NCI-H460 (cell line): ENCODE measurements at regions not wholly inside any gene's neighbourhood (a gene's known extent, or its start where the extent isn't known, plus 50 kb on each side); places are given as distances from the start of the nearest gene placed in this dataset.
A peak's percentile ranks its signal among the peaks of the same experiment; 100 is the strongest.

Source experiments
- DNase-seq: peaks from one replicate; pipeline ENCODE4 v3.0.0-alpha.2; 2016; ENCODE audit warnings: low read depth; ENCODE audit errors: extremely low read depth

- DNase-seq, result no peak
These were observed 1089.7 kb downstream of the EFNB2 start for GRCh38 chr13:105445796-105446195.

DNA sequence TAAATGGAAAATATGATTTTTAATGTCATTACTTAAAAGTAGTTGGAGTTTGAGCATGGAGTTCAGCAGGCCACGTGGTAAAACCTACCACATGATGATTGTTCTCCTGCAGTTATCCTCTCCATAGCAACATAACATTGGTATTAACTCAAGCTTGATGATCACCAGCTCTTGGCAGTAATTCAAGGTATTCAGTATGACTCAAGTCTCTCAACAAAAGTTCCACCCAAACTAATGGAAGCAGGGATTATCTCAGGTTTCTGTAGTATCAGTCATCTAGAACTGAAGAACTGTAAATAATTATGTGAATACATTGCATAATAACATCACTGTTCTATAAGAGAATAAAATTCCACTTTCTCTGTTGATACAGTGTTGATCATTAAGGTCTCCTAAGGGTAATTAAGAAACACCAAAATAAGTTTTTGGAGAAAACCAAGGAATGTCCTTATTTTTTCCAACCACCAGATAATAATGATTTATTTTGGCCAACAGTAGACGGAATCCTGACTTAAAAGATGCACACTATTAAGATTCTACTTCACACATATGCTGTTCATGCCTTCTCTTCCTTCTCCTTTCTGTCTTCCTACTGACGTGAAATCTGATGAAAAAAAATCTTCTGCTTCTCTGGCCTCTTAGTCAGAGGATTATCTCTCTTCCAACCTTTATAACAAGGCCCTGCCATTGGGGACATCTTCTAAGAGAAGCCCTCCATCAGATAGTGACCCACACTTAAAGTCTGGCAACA is 1092.3 kb downstream of the EFNB2 start:
- peak; percentile 25 for DNase-seq

GRCh38 chr13:105442040-105442439 is 1093.4 kb downstream of the EFNB2 start:
- no peak for DNase-seq

DNA sequence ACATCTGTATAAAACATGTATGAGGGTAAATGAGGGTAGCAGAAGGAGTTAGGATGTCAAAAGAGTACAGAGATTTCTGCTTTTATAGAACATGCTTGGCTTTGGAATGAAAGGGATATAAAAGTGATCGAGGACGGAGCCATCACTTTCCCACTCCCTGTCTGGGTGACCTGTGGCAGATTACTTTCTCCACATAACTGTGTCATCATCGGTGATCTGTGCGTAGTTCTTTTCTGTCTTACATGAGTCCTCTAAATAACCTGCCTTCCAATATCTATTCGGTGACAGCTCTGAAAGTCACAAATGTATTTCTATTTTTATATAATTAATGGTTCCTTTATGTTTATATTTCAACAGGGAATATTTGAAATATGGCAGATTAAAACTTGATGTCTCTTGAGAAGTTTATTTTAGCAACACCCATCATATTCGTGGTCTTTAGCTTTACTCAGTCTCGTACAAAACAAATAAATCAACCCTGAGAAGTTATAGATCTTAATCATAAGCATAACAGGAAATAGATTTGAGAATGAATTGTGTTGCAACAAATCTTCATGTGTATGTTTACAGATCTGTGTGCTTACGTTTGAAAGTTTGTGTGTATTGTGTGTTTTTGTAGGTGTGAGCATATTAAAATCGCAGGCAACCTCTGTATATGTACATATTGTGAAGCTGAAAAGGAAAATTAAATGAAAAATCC is 1094.3 kb downstream of the EFNB2 start:
- no peak for DNase-seq

DNA sequence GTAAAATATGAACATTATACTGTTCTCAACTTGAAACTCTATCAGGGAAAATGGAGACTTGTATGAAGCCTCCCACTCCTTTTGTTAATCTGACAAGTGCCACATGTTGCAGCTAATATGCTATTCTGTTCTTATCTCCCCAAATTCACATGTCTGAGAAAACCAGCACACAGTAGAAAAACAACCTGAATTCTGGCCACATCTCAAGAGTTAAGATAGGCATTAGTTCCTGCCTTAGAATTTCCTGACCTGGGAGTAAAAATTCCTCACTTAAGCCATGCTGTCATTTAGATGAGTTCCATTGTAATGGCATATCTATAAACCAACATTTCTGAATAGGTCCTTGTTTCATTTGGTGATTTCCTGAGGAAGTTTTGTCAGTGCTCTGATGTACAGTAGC is 1098.5 kb downstream of the EFNB2 start:
- DNase-seq, result no peak

- DNase-seq, result no peak
These were observed 1103.0 kb downstream of the EFNB2 start for GRCh38 chr13:105432438-105432837.

DNA sequence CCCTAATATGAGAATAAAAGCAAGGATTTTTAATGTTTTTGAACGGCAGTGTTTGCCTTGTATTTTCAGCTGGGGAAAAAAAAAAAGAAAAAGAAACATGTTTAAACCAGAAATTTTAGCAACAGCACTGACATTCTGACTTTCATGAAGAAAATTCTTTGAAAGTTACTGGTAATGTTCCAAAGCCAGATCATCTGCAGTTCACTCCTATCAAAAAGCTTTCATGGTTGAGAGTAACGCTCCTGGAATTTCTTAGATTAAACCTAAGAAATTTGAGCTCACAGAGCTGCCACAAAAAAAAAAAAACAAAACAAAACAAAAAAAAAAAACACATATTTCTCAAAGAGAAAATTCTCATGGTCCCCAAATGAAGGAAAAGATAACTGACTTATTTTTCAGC is 1106.7 kb downstream of the EFNB2 start:
- DNase-seq, result no peak

GRCh38 chr13:105426441-105426840 is 1109.0 kb downstream of the EFNB2 start:
- no peak for DNase-seq

DNA sequence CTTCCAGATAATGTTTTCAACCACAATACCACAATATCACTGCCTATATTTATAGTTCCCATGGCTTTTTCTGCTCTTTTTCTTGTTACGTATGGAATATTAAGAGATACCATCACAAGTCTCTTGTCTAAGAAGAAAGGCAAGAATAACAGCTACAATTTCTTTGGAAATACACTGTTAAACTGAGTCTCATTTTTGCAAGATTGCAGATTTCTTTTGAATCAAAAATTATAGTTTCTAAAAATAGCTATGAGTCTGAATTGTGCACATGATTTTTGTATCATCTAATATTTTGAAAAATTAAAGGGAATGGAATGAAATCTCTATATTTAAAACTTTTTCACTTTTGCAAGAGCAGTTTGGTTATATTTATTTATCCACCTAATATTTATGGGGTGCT is 1120.8 kb downstream of the EFNB2 start:
- no peak for DNase-seq

DNA sequence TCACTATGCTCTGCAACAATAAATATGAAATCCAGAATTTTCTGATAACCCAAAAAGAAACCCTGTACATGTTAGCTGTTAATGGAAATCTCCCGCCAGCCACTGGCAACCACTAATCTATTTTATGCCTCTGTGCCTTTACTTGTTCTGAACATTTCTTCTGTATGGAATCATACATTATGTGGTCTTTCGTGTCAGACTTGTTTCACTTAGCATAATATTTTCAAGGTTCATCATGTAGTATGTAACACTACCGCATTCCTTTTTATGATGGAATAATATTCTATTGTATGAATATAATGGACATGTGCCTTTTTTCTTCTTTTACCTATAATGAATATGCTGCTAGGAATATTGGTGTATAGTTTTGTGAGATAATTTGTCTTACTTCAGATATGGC is 1123.3 kb downstream of the EFNB2 start:
- DNase-seq, result no peak

- peak; percentile 22 for DNase-seq
These were observed 1124.9 kb downstream of the EFNB2 start for GRCh38 chr13:105410602-105411001.

GRCh38 chr13:105406551-105406950 is 1128.9 kb downstream of the EFNB2 start:
- DNase-seq, result no peak

GRCh38 chr13:105403086-105403485 is 1132.4 kb downstream of the EFNB2 start:
- DNase-seq, result no peak

DNA sequence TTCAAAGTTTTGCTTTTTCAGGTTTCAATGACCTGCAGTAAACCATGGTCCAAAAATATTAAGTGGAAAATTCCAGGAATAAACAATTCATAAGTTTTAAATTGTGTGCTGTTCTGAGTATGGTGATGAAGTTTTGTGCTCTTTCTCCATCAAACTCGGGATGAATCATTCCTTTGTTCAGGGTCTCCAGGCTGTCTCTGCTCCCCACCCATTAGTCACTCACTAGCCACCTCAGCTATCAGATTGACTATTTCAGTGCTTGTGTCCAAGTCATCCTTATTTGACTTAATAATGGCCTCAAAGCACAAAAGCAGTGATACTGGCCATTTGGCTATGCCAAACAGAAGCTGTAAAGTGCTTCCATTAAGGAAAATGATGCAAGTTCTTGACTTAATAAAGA is 1140.4 kb downstream of the EFNB2 start:
- DNase-seq, result no peak

DNA sequence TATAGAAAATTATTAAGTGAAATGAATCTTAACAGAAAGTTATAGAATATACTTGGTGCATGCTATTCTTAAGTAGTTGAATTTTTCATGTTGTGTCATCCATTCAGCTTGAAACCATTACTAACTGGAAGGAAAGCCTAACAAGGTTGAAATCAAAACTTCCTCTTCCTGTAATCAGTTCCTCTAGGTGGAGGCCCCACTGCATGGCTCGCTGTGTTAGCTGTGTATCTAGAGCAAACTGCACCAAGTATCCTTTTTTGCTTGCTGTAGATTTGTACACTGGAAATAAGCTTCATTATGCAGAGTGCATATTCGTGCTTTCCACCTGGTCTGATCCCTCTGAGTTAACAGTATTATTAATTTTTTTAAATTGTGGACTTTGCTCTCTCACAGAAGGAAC is 1146.1 kb downstream of the EFNB2 start:
- no peak for DNase-seq

- DNase-seq, result no peak
These were observed 1158.0 kb downstream of the EFNB2 start for GRCh38 chr13:105377452-105377851.

DNA sequence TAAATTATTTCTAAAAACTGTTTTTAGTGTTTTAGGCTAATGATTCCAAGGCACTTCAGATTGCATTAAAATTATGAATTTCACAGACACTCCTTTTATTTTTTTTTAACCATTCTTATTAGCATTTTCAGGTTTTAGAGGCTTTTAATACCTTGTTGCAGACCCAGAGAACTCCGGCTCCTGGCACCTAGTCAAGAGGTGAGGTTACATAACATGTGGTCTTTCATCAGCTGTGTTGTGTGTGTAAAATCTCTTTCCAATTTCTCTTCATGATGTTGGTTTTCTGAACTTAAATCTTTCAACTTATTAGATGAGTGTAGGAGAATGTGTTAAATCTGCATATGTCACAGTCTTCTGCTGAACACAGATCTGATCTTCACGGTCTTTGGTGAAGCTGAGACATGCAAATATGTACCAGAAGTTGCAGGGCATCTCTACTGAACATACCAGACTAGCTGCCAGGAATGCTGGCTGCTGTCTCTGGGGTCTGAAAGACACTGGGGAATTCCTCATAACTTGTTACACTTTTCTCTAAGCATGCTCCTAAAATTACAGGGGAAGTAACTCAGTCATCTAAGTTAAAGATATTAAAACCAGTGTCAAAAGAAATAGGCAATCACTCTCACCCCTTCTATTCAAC is 1165.3 kb downstream of the EFNB2 start:
- DNase-seq, result no peak

DNA sequence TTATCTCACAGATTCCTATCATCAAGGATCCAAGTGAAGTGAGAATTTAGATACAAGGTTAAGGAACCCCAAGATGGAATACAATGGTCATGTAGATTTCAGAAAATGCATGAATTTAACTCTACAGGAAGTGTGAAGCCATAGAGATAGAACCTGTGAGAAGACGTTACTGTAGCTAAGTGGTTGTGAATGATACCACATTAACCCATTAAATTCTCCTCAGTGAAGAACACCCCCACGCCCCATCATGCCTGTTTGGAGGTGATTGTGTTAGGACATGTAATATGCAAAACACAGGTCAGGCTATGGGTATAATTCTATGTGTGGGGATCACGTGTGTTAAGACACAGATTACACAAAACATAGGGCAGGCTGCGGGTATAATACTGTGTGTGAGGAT is 1166.7 kb downstream of the EFNB2 start:
- DNase-seq, result no peak

- DNase-seq, result no peak
These were observed 1169.6 kb downstream of the EFNB2 start for GRCh38 chr13:105365831-105366230.

DNA sequence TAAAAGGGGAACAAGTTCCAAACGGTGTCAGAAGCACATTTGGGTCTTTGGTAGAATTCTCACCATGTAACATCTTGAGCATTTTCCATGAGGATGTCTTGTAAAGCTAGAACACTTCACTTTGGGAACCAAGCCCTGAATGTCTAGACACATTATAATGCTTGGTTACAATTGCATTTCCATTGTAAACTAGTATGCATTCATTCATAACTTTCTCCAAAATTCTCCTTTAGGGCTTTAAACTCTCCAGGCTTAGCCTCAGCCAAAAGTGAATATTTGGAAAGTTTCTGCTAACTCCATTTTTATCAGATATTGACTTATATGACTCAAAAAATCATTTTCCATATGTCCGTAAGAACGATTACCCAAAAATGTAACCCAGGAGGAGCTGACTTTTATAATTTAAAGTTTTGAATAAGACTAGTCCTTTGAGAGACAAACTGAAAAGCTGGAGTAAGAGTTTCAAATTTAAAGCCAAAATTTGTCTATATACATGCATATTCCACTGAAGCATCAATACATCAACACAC is 1170.4 kb downstream of the EFNB2 start:
- DNase-seq, result no peak

GRCh38 chr13:105364191-105364590 is 1171.3 kb downstream of the EFNB2 start:
- DNase-seq, result no peak
